Stomach (tissue), 8 donors: ENCODE measurements at regions not wholly inside any gene's neighbourhood (a gene's known extent, or its start where the extent isn't known, plus 50 kb on each side); places are given as distances from the start of the nearest gene placed in this dataset.

Source experiments
- DNase-seq, 2 donors: peaks; one replicate each; pipeline versions ENCODE4 v3.0.0 to v3.0.0-alpha.2; 2013 to 2019
- H3K27ac ChIP-seq, 5 donors: fragments of 200-600 bp in 4 of 5; sonication (generic) in 4 of 5; one replicate each; pipeline ENCODE4 v1.5.1; 2013 to 2019; ENCODE audit warnings: mild to moderate bottlenecking in 1 of 5, moderate library complexity in 1 of 5
- H3K27me3 ChIP-seq, 3 donors: fragments of 200-600 bp; sonication (generic); one replicate each; pipeline ENCODE4 v1.5.1; 2017 to 2019; ENCODE audit warnings: mixed run types in 1 of 3
- H3K36me3 ChIP-seq, 4 donors: fragments of 200-600 bp; sonication (generic); 1 replicate in 3 of 4; 2 replicates in 1 of 4; pipeline ENCODE4 v1.5.1; 2016 to 2019
- H3K4me1 ChIP-seq, 4 donors: fragments of 200-600 bp; sonication (generic); one replicate each; pipeline ENCODE4 v1.5.1; 2016 to 2019
- H3K4me3 ChIP-seq, 4 donors: fragments of 200-600 bp; sonication (generic) in 3 of 4; one replicate each; pipeline ENCODE4 v1.5.1; 2016 to 2019; ENCODE audit warnings: mild to moderate bottlenecking in 1 of 4
- H3K9me3 ChIP-seq, 4 donors: fragments of 200-600 bp; sonication (generic); one replicate each; pipeline ENCODE4 v1.5.1; 2016 to 2019
- CTCF ChIP-seq, 7 experiments: fragments of 450-650 bp in 4 of 7; fragments of 200-600 bp in 3 of 7; sonication (generic) in 3 of 7; IDR thresholded peaks; one replicate each; pipeline ENCODE4 v1.5.1; 2016 to 2019; ENCODE audit warnings: antibody characterized with exemption in 7 of 7, control low read depth in 2 of 7, mild to moderate bottlenecking in 1 of 7
- EP300 ChIP-seq: sonication (generic); formaldehyde crosslinking; IDR thresholded peaks from one replicate; pipeline ENCODE4 v1.6.1; 2017; ENCODE audit warnings: antibody characterized with exemption
- POLR2A ChIP-seq, 4 donors: fragments of 450-650 bp; IDR thresholded peaks; one replicate each; pipeline ENCODE4 v1.6.1; 2016; ENCODE audit warnings: antibody characterized with exemption in 4 of 4, control low read depth in 2 of 4, mild to moderate bottlenecking in 1 of 4, moderate library complexity in 1 of 4
- POLR2AphosphoS5 ChIP-seq, 3 donors: sonication (generic); formaldehyde crosslinking; IDR thresholded peaks; one replicate each; pipeline ENCODE4 v1.6.1; 2016; ENCODE audit warnings: antibody characterized with exemption in 3 of 3
- WGBS, 5 donors: extraction: QIAGEN DNeasy Blood & Tissue Kit in 3 of 5; methylation state at CpG; one replicate each; pipeline versions ENCODE4 v1.1.5 to v1.1.7; 2013 to 2018; 5-methylcytosine and 5-hydroxymethylcytosine counted together
- intact Hi-C: fragments of 100-400 bp; cut with DNase I; formaldehyde crosslinking; loops from one replicate; pipeline ENCODE4 v1.15.1; 2023; ENCODE audit warnings: low total_unique reads
- donor health status: healthy with polysubstance abuse.
- donor health status: Bipolar disorder and iron deficiency.
- donor health status: healthy.

DNA sequence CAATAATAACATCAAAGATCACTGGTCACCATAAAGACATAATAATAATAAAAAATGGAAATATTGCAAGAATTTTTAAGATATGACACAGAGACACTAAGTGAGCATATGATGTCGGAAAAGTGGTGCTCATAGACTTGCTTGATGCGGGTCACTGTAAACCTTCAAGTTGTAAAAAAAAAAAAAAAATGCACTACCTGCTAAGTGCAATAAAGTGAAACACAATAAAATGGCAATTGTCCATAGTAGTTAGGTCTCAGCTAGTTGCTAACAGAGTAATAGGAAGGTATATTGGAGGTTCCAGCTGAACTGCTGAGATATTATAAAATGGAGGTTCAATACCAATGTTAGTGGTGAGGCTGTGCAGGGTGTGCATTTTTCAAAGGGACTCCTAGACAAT lies 146.6 kb upstream of the MRPS22 start:
- TF ChIP-seq EP300 (no peak), POLR2A (IDR thresholded peaks at IDR 0.05) (no peak), CTCF (IDR thresholded peaks at IDR 0.05) (no peak), POLR2AphosphoS5 (IDR thresholded peaks at IDR 0.05) (no peak)
- no peak for DNase-seq
- Histone ChIP-seq H3K9me3 (peaks cover 0 to 15% (median 12%) of the 10 kb centered on the region in 4 donors), H3K4me3 (no peak overlapping the region), H3K27me3 (no peaks in the 10 kb centered on the region), H3K27ac (no peak overlapping the region), H3K4me1 (peaks cover 0 to 4% (median 0%) of the 10 kb centered on the region in 4 donors), H3K36me3 (no peaks in the 10 kb centered on the region)
- intact Hi-C loops, result no loop called here
- WGBS, 5 donors, result 95 to 100% (median 98%) methylated on average over 2 of the region's 2 CpGs

- Histone ChIP-seq H3K36me3 (no peaks in the 10 kb centered on the region), H3K27ac (no peak overlapping the region), H3K27me3 (no peaks in the 10 kb centered on the region), H3K4me3 (no peak overlapping the region), H3K4me1 (peaks cover 0 to 4% (median 0%) of the 10 kb centered on the region in 4 donors), H3K9me3 (peaks cover 0 to 15% (median 12%) of the 10 kb centered on the region in 4 donors)
- 84 to 97% (median 95%) methylated on average over 2 of the region's 2 CpGs for WGBS, 5 donors
- TF ChIP-seq EP300 (no peak), POLR2AphosphoS5 (IDR thresholded peaks at IDR 0.05) (no peak), CTCF (IDR thresholded peaks at IDR 0.05) (no peak), POLR2A (IDR thresholded peaks at IDR 0.05) (no peak)
- intact Hi-C loops, result no loop called here
- DNase-seq, result no peak
Measured at GRCh38 chr3:139198186-139198585, 145.6 kb upstream of the MRPS22 start.

GRCh38 chr3:139198929-139199328 lies 144.9 kb upstream of the MRPS22 start:
- 78 to 83% (median 82%) methylated on average over 2 of the region's 2 CpGs for WGBS, 5 donors
- DNase-seq, result no peak
- no peak for TF ChIP-seq POLR2A (IDR thresholded peaks at IDR 0.05)
- peaks cover 0 to 5% (median 0%) of the 10 kb centered on the region in 3 donors for H3K27me3 ChIP-seq
- H3K9me3 ChIP-seq, result peaks cover 0 to 15% (median 12%) of the 10 kb centered on the region in 4 donors
- H3K27ac ChIP-seq, result no peak overlapping the region
- no peaks in the 10 kb centered on the region for H3K36me3 ChIP-seq
- intact Hi-C loops, result no loop called here
- H3K4me3 ChIP-seq, result no peak overlapping the region
- peaks cover 0 to 4% (median 0%) of the 10 kb centered on the region in 4 donors for H3K4me1 ChIP-seq

DNA sequence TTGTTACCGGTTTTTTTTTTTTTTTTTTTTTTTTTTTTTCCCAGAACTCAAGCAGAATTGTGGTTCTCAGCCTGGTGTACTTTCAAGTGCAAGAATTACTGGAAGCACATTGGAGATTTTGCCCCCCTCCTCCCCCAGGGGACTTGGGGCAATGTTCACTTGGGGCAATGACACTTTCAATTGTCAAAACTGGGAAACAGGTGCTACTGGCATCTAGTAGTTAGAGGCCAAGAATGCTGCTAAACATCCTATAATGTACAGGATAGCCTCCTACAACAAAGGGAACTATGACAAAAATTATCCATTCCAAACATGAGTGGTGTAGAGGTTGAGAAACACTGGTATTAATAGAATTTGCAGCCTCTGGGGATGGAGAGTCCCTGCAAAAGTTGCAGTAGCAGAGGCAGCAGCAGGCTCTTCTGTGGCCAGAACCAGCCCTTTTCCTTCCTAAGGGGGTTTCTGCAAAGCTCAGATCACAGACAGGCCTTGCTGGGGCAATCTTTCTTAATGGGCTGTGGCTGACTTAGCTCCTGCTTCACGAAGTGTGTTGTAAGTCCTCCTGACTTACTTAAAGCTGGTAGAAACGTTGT lies 144.3 kb upstream of the MRPS22 start:
- WGBS, 5 donors, result 25 to 43% (median 38%) methylated on average over 3 of the region's 3 CpGs
- TF ChIP-seq POLR2AphosphoS5 (IDR thresholded peaks at IDR 0.05) (no peak), EP300 (no peak), POLR2A (IDR thresholded peaks at IDR 0.05) (no peak), CTCF (IDR thresholded peaks at IDR 0.05) (no peak)
- Histone ChIP-seq H3K36me3 (no peaks in the 10 kb centered on the region), H3K9me3 (peaks cover 0 to 15% (median 12%) of the 10 kb centered on the region in 4 donors), H3K4me3 (no peak overlapping the region), H3K4me1 (peaks cover 0 to 4% (median 0%) of the 10 kb centered on the region in 4 donors), H3K27me3 (peaks cover 0 to 6% (median 0%) of the 10 kb centered on the region in 3 donors), H3K27ac (no peak overlapping the region)
- intact Hi-C loops, result no loop called here
- DNase-seq, result peak in 1 of 2 donors; percentile 13
